SK-N-MC (cell line): ENCODE measurements at regions not wholly inside any gene's neighbourhood (a gene's known extent, or its start where the extent isn't known, plus 50 kb on each side); places are given as distances from the start of the nearest gene placed in this dataset.

ENCODE experiments used
- EZH2 ChIP-seq: fragments of 200-600 bp; sonication (generic); IDR thresholded peaks from one replicate; pipeline ENCODE4 v1.6.1; 2017; ENCODE audit warnings: antibody characterized with exemption
- POLR2AphosphoS5 ChIP-seq: IDR thresholded peaks from 2 replicates; pipeline ENCODE4 v1.6.1; 2012; ENCODE audit warnings: mild to moderate bottlenecking, low read depth, low read length, borderline replicate concordance

DNA sequence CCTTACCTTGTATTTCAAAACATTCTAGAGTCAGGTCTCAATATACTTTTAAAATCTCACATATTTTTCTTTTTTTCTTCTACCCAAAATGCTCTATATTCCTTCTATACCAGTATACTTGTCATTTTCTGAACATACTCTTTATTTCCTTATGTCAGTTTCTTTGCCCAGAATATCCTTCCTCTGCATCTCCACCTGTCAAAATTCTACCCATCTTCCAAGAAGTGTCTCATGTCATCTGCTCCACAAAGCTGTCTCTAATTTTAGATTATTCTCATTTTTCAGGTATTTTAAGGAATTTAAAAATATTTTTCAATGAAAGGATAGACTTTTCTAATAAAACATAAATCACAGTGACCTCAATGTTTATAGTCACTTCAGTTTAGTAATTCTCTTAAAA is 328.0 kb upstream of the SMIM30 start:
- TF ChIP-seq POLR2AphosphoS5 (no peak), EZH2 (no peak)
